NOMO-1 treated with dmso at 0.1 percent for 144 hours (cell line): ENCODE measurements at regions not wholly inside any gene's neighbourhood (a gene's known extent, or its start where the extent isn't known, plus 50 kb on each side); places are given as distances from the start of the nearest gene placed in this dataset.

Source experiments
- DNase-seq: peaks from one replicate; lab custom pipeline; 2025; ENCODE audit not compliant: unreplicated experiment; lab: John Stamatoyannopoulos, UW

- no peak for DNase-seq
Observed at GRCh38 chrX:43005561-43005960, 227.6 kb upstream of the PPP1R2C start.

- DNase-seq = no peak
Observed at GRCh38 chrX:43008356-43008755, 230.4 kb upstream of the PPP1R2C start.

DNA sequence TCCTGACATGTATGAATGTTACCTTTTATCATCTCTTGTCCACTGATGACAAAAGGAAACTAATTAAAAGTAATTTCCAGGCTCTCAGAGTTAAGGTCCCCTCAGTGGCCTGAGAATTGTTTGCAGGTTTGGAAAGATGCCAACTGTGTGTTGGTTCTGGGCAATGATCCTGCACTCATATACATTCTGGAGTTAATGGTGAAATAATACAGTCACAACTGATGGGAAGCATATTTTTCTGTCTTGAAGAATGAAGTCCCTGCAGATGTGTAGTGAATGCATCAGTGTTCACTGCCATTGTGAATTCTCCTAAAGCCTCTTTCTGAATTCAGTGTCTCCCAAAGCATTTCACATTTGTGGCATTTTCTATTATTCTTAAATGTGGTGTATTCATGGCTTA is 238.1 kb upstream of the PPP1R2C start:
- DNase-seq = no peak

DNA sequence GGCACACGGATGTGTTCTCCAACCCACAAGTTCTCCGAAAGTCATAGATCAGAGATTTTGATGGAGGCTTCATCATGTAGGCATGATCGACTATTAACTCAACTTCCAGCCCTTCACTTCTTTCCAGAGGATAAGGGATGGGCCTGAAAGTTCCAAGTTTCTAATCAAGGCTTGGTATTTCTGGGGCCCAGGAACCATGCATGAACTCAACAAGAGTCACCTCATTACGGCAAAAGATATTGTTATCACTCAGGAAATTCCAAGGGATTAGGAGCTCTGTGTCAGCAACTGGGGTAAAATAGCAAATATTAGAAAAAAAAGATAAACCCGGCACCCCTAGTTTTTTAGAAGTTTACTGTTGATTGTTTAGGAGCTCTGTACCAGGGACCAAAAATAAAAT is 240.1 kb upstream of the PPP1R2C start:
- DNase-seq = no peak

- DNase-seq = no peak
Observed at GRCh38 chrX:43019021-43019420, 241.1 kb upstream of the PPP1R2C start.

DNA sequence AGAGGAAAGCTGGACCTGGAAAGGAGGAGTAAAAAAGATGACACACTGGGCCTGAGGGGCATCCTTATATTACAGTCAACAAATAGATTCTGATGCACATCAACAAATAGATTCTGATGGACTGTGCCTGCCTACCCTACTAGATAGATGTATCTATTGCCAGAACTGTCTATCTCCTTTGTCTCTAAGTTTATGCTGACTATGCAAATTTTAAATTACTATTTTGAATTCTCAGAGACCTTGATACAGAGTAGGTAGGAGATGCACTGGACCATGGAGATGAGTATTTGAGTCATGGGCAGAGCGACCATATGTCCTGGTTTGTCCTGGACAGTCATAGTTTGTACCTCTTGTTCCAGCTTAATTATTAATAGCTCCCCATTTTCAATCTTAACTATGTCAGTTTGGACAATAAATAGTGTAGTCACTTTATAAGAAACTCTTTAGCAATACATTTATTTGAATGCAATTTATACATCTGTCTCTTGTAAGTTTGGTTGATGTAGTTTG is 247.9 kb upstream of the PPP1R2C start:
- DNase-seq = no peak

- no peak for DNase-seq
Observed at GRCh38 chrX:43064096-43064495, 286.1 kb upstream of the PPP1R2C start.

DNA sequence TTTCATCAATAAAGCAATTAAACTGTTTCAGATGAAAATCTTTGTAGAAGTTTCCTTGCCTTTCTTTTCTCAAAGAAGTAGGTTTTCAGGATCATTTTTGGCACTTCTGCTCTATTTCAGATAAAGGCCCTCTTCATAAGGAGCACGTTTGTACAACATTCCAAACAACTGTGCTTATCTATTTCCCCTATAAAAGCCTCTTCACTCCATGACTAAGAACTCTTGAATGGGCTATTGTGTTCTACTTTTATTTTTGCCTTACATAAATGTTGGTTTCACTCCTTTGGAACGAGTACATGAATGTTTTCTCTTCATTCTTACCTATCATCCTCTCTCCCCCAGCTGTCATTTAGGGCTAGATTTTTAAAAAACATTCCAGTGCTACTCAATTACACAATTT is 288.0 kb upstream of the PPP1R2C start:
- DNase-seq = no peak

- no peak for DNase-seq
Observed at GRCh38 chrX:43068639-43069038, 290.7 kb upstream of the PPP1R2C start.

DNA sequence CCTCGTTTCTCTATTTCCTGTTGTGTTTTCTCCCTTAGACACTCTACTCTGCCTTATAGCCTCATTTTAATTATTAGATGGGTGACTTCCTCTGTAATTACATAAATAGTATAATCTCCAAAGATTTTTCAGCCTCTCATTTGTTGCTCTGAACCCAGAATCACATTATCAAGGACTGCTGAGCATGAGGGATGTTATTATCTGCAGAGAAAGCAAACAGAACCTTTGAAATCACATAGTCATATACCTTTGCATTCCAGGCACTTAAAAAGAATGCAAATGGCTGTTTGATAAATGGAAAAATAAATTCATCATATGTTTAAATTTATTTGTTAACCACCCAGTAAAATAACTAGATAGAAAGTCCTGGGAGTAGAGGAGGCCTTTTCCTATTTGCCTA is 305.1 kb upstream of the PPP1R2C start:
- no peak for DNase-seq

GRCh38 chrX:43087830-43088229 is 309.9 kb upstream of the PPP1R2C start:
- no peak for DNase-seq

- no peak for DNase-seq
Observed at GRCh38 chrX:43096830-43097229, 318.9 kb upstream of the PPP1R2C start.

DNA sequence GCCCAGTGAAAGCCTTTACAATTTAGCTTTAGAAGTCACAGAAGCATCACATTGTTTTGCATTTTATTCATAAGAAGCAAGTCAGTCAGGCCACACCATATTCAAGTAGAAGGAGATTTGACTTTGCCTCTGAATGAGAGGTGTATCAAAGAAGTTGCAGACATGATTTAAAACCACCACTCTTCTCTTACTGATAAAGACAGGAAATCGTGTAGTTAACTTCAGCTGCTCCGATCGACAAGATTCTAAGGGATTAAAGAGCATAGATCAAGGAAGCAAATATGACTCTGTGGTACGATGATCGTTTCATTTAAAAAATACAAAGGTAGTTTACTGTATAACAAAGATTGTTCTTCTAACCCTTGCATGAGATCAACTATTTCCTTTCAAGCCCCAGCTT is 328.0 kb upstream of the PPP1R2C start:
- DNase-seq = no peak

DNA sequence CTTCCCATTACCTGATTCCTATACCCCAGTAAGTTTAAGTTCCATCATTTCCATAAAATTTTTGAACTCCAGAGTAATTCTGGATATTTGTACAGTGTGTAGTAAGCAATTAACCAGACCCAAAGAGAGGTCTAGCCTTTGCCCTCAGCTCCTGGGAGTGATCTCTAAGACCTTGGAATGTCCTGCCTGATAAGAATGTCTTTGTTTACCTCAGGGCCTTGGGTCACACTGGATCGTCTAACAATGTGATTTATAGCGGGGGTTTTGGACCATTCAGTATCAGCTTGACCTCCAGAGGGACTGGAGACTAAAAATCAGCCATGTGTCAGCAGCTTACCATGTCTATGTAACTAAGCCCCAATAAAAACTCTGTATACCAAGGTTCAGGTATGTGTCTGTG is 330.9 kb upstream of the PPP1R2C start:
- no peak for DNase-seq

DNA sequence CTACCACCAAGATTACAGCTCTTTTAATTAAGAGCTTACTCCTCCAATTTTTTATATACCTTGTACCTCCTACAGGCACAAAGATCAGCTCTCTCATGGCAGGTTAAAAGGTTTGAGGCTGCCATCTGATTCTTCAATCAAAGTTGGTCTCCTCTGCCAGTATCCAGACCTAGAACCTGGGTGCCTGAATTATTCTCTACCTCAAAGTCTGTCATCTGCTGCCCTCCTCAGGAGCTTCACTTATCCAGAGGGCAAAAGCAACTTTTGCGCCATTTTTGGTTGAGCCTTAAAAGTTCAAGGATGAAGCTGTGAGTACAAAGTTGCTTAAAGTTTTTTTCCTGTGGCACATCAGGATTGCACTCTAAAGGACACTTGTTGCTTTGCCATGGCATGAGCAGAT is 343.7 kb upstream of the PPP1R2C start:
- no peak for DNase-seq

DNA sequence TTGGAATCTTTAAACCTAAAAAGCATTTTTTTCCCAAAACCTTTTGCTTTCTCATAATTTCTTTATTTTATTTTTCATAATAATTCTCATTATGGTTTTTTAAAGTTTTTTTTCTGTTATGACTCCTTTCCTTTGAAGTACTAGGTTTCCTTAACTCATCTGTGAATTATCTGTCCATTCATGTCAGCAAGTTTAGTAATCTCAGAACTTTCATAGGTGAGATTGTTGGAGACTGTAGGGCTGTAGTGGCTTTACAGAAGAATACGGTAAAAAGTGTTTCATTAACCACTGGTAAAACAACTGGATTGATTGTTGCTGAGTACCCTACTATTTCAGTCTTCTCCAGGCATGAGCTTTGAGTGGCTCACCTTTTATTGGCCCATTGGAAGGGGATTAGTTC is 361.7 kb upstream of the PPP1R2C start:
- no peak for DNase-seq

DNA sequence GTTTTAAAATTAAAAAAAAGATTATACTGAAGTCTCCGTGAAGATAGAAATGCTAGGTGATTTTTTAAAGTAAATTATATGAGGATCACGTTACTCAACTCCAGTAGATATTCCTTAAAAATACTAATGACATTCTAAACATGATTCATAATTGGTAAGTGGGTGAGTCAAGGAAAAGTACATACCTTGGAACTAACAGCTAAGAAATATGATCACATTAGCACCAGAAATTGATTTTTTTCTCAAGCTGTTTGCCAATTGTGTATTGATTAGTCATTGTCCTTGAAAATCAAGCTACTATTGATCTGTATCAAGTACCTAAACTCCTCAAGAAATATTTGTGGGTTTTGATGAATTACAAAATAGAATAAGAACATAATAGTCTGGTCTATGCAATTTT is 362.6 kb upstream of the PPP1R2C start:
- no peak for DNase-seq

GRCh38 chrX:43141885-43142284 is 363.9 kb upstream of the PPP1R2C start:
- DNase-seq = no peak

- DNase-seq = no peak
Observed at GRCh38 chrX:43148305-43148704, 370.3 kb upstream of the PPP1R2C start.

- no peak for DNase-seq
Observed at GRCh38 chrX:43165343-43165920, 387.5 kb upstream of the PPP1R2C start.

DNA sequence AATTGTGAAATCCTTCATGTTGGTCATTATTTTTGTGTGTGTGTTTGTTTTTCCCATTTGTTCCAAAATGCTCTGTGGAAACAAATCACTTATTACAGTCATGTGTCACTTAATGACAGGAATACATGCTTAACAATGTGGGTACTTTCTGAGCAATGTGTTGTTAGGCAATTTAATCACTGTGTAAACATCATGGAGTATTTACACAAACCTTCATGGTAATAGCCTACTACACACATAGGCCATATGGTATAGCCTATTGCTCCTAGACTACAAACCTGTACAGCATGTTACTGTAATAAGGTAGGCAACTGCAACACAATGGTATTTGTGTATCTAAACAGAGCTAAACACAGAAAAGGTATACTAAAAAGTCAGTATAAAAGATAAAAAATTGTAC is 388.9 kb upstream of the PPP1R2C start:
- no peak for DNase-seq

DNA sequence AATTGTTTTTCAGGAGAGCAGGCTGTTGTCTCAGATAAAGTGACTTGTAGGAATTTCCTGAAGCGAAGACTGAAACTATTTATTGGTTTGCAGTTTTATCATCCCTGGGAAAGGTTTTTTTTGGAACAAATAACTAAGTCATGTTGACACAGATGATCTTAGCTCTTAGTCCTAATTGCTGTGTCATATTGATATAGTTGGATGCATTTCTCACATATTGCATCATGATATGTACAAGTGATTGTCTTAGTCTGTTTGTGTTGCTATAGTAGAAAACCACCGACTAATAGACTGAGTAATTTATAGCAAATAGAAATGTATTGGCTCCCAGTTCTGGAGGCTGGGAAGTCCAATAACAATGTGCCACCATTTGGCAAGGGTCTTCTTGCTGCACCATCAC is 397.5 kb upstream of the PPP1R2C start:
- DNase-seq = no peak

DNA sequence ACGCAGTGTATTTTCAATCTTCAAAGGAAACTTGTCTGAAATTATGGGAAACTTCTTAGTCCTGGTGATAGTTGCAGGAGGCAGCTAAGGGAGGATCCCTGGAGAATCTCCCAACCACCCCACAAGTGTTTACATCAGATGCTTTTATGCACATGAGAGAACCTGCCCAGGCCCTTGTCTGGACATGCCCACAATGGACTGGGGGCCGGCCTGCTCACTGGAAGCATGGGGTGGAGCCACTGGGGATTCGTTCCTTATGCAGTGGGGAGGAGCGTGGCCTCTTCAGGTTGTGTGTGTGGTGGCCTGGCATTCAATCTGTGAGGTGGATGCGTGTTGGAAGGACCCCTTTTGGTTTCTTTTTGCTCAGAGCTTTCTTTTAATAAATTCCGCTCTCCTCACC is 398.7 kb upstream of the PPP1R2C start:
- DNase-seq = no peak

DNA sequence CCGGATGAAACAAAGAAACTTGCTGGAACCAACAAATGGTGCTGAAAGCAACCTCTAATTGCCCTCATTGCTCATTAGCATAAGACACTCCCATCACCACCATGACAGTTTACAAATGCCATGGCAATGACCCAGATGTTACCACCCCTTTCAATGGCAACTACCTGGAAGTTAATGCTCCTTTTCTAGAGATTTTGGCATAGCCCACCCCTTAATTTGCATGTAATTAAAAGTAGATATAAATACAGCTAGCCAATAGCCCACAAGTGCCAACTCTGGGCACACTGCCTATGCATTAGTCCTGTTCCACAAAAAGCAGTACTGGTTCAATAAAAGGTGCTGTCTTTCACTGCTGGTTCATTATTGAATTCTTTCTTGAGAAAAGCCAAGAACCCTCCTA is 410.3 kb upstream of the PPP1R2C start:
- no peak for DNase-seq
